ENCODE measurements at regions not wholly inside any gene's neighbourhood (a gene's known extent, or its start where the extent isn't known, plus 50 kb on each side); places are given as distances from the start of the nearest gene placed in this dataset.

- no peak for DNase-seq (ENCODE audit: low spot score)
- Histone ChIP-seq H3K9ac (ENCODE audit: low read depth in 1 of 2, low read length in 2 of 2) (no peak overlapping the region), H3K36me3 (ENCODE audit: control insufficient read depth in 4 of 4, insufficient read depth in 3 of 4, low read depth in 1 of 4, low read length in 3 of 4) (no peaks in the 10 kb centered on the region), H3K9me3 (ENCODE audit: control insufficient read depth in 4 of 4, low read length in 3 of 4) (no peaks in the 10 kb centered on the region), H3K27me3 (ENCODE audit: control insufficient read depth in 4 of 4, insufficient read depth in 4 of 4, low read length in 3 of 4) (no peaks in the 10 kb centered on the region), H3K27ac (ENCODE audit: low read depth in 1 of 2, low read length in 2 of 2) (peak overlapping the region; percentile 29 to 82), H3K4me3 (ENCODE audit: low read depth in 1 of 3, low read length in 3 of 3) (peak overlapping the region in 2 of 3 donors; percentile 57 to 71), H3K4me1 (ENCODE audit: control insufficient read depth in 4 of 4, insufficient read depth in 4 of 4, low read length in 3 of 4) (peaks cover 0 to 12% (median 4%) of the 10 kb centered on the region in 4 donors)
- WGBS = 93% methylated on average over 12 of the region's 12 CpGs
- TF ChIP-seq SP1 (IDR thresholded peaks at IDR 0.05) (peak; percentile 53), CTCF (IDR thresholded peaks at IDR 0.05; ENCODE audit: low read depth, low read length, missing input control) (peak; percentile 37), RXRA (IDR thresholded peaks at IDR 0.05) (no peak), REST (IDR thresholded peaks at IDR 0.05) (no peak), RAD21 (IDR thresholded peaks at IDR 0.05) (peak in 1 of 2 donors; percentile 83)
Measured at GRCh38 chrX:131741103-131741581, 197.3 kb downstream of the OR13H1 start.

- TF ChIP-seq HNF4A (conservative IDR thresholded peaks at IDR 0.05) (no peak), GABPA (IDR thresholded peaks at IDR 0.05 in 1 of 2, conservative IDR thresholded peaks at IDR 0.05 in 1 of 2) (no peak), MAX (IDR thresholded peaks at IDR 0.05) (no peak), SP1 (IDR thresholded peaks at IDR 0.05) (no peak), FOXA1 (IDR thresholded peaks at IDR 0.05) (no peak)
- WGBS = 84% methylated on average over 5 of the region's 5 CpGs
- peaks cover 0 to 10% (median 6%) of the 10 kb centered on the region in 4 donors for H3K4me1 ChIP-seq (ENCODE audit: control insufficient read depth in 4 of 4, insufficient read depth in 4 of 4, low read length in 3 of 4)
- H3K4me3 ChIP-seq (ENCODE audit: low read depth in 1 of 3, low read length in 3 of 3) = peak overlapping the region in 1 of 3 donors; percentile 14
- H3K36me3 ChIP-seq (ENCODE audit: control insufficient read depth in 4 of 4, insufficient read depth in 3 of 4, low read depth in 1 of 4, low read length in 3 of 4) = no peaks in the 10 kb centered on the region
- no peaks in the 10 kb centered on the region for H3K9me3 ChIP-seq (ENCODE audit: control insufficient read depth in 4 of 4, low read length in 3 of 4)
- H3K9ac ChIP-seq (ENCODE audit: low read depth in 1 of 2, low read length in 2 of 2) = no peak overlapping the region
- H3K27ac ChIP-seq (ENCODE audit: low read depth in 1 of 2, low read length in 2 of 2) = peak overlapping the region in 1 of 2 donors; percentile 88
- H3K27me3 ChIP-seq (ENCODE audit: control insufficient read depth in 4 of 4, insufficient read depth in 4 of 4, low read length in 3 of 4) = no peaks in the 10 kb centered on the region
- no peak for DNase-seq (ENCODE audit: low spot score)
Measured at GRCh38 chrX:131745942-131746489, 202.1 kb downstream of the OR13H1 start.

- TF ChIP-seq CTCF (IDR thresholded peaks at IDR 0.05; ENCODE audit: low read depth, low read length, missing input control) (peak; percentile 40), ATF3 (IDR thresholded peaks at IDR 0.05) (peak; percentile 51), RXRA (IDR thresholded peaks at IDR 0.05) (peak in 1 of 2 donors; percentile 18), ZBTB33 (IDR thresholded peaks at IDR 0.05) (no peak), RAD21 (IDR thresholded peaks at IDR 0.05) (peak in 1 of 2 donors; percentile 87), SP1 (IDR thresholded peaks at IDR 0.05) (peak; percentile 68)
- no peaks in the 10 kb centered on the region for H3K36me3 ChIP-seq (ENCODE audit: control insufficient read depth in 4 of 4, insufficient read depth in 3 of 4, low read depth in 1 of 4, low read length in 3 of 4)
- peak overlapping the region in 2 of 3 donors; percentile 86 to 88 for H3K4me3 ChIP-seq (ENCODE audit: low read depth in 1 of 3, low read length in 3 of 3)
- no peaks in the 10 kb centered on the region for H3K27me3 ChIP-seq (ENCODE audit: control insufficient read depth in 4 of 4, insufficient read depth in 4 of 4, low read length in 3 of 4)
- no peak for DNase-seq (ENCODE audit: low spot score)
- no peaks in the 10 kb centered on the region for H3K9me3 ChIP-seq (ENCODE audit: control insufficient read depth in 4 of 4, low read length in 3 of 4)
- 91% methylated on average over 14 of the region's 14 CpGs for WGBS
- peaks cover 0 to 9% (median 6%) of the 10 kb centered on the region in 4 donors for H3K4me1 ChIP-seq (ENCODE audit: control insufficient read depth in 4 of 4, insufficient read depth in 4 of 4, low read length in 3 of 4)
- H3K27ac ChIP-seq (ENCODE audit: low read depth in 1 of 2, low read length in 2 of 2) = peak overlapping the region; percentile 29 to 88
- H3K9ac ChIP-seq (ENCODE audit: low read depth in 1 of 2, low read length in 2 of 2) = no peak overlapping the region
Measured at GRCh38 chrX:131746491-131746968, 202.7 kb downstream of the OR13H1 start.

All from liver (tissue), 8 donors.